Loucy (cell line): ENCODE measurements at regions not wholly inside any gene's neighbourhood (a gene's known extent, or its start where the extent isn't known, plus 50 kb on each side); places are given as distances from the start of the nearest gene placed in this dataset.

Experiments
- H2AFZ ChIP-seq: fragments of 200-600 bp; sonication (generic); 2 replicates; pipeline ENCODE4 v1.6.0; 2016; ENCODE audit warnings: antibody characterized with exemption, mild to moderate bottlenecking, low read length, moderate library complexity
- H3F3A ChIP-seq: fragments of 200-600 bp; 2 replicates; pipeline ENCODE4 v1.6.0; 2016; ENCODE audit warnings: antibody characterized with exemption, low read depth, mild to moderate bottlenecking
- H3K27me3 ChIP-seq: fragments of 200-600 bp; sonication (generic); 2 replicates; pipeline ENCODE4 v1.6.1; 2014; ENCODE audit warnings: low read length, mild to moderate bottlenecking; ENCODE audit not compliant: insufficient read depth, poor library complexity, severe bottlenecking
- H3K36me3 ChIP-seq: fragments of 200-600 bp; sonication (generic); 2 replicates; pipeline ENCODE4 v1.6.1; 2016; ENCODE audit warnings: low read length; ENCODE audit not compliant: insufficient read depth
- H3K4me1 ChIP-seq: fragments of 200-600 bp; sonication (generic); 2 replicates; pipeline ENCODE4 v1.5.1; 2014; ENCODE audit warnings: low read length, mild to moderate bottlenecking; ENCODE audit not compliant: insufficient read depth, poor library complexity, severe bottlenecking
- H3K4me2 ChIP-seq: fragments of 200-600 bp; sonication (generic); 2 replicates; pipeline ENCODE4 v1.6.0; 2014; ENCODE audit warnings: antibody characterized with exemption, low read length, low read depth, mild to moderate bottlenecking; ENCODE audit not compliant: poor library complexity, severe bottlenecking
- H3K4me3 ChIP-seq: fragments of 200-600 bp; sonication (generic); 2 replicates; pipeline ENCODE4 v1.5.1; 2014; ENCODE audit warnings: low read length, mild to moderate bottlenecking, mixed read lengths; ENCODE audit not compliant: poor library complexity, severe bottlenecking
- H3K79me2 ChIP-seq: fragments of 200-600 bp; sonication (generic); 2 replicates; pipeline ENCODE4 v1.6.1; 2014; ENCODE audit warnings: low read length; ENCODE audit not compliant: insufficient read depth
- H3K9ac ChIP-seq: fragments of 200-600 bp; sonication (generic); 2 replicates; pipeline ENCODE4 v1.6.0; 2014; ENCODE audit warnings: mild to moderate bottlenecking, low read depth, low read length, moderate library complexity; ENCODE audit not compliant: poor library complexity, severe bottlenecking
- H3K9me2 ChIP-seq: fragments of 200-600 bp; sonication (generic); replicated peaks from 2 replicates; pipeline ENCODE4 v1.6.1; 2016; ENCODE audit warnings: low read depth, low read length, mixed read lengths
- H3K9me3 ChIP-seq: fragments of 200-600 bp; sonication (generic); 2 replicates; pipeline ENCODE4 v1.6.1; 2014; ENCODE audit warnings: mild to moderate bottlenecking, antibody characterized with exemption, low read length, low read depth; ENCODE audit not compliant: insufficient read depth
- H4K20me1 ChIP-seq: fragments of 200-600 bp; sonication (generic); 2 replicates; pipeline ENCODE4 v1.6.0; 2014; ENCODE audit warnings: antibody characterized with exemption, low read length, mild to moderate bottlenecking; ENCODE audit not compliant: insufficient read depth, poor library complexity, severe bottlenecking
- CTCF ChIP-seq: fragments of 200-600 bp; sonication (generic); conservative IDR thresholded peaks from 2 replicates; pipeline ENCODE4 v1.5.1; 2014; ENCODE audit warnings: mild to moderate bottlenecking, antibody characterized with exemption, low read length
- EZH2phosphoT487 ChIP-seq: fragments of 200-600 bp; IDR thresholded peaks from 2 replicates; pipeline ENCODE4 v1.6.1; 2018; ENCODE audit warnings: antibody characterized with exemption, mild to moderate bottlenecking, moderate library complexity, borderline replicate concordance

GRCh38 chr5:7012057-7012456 is 298.8 kb downstream of the TENT4A start:
- Histone ChIP-seq H3K79me2 (no peaks in the 10 kb centered on the region), H4K20me1 (no peaks in the 10 kb centered on the region), H3F3A (no peaks in the 10 kb centered on the region), H3K27me3 (no peaks in the 10 kb centered on the region), H3K4me2 (no peak overlapping the region), H3K9ac (no peak overlapping the region), H3K9me3 (no peaks in the 10 kb centered on the region; the same call in 1 of the 2 replicates), H2AFZ (no peak overlapping the region), H3K36me3 (no peaks in the 10 kb centered on the region), H3K9me2 (no peaks in the 10 kb centered on the region), H3K4me3 (no peak overlapping the region), H3K4me1 (no peaks in the 10 kb centered on the region)
- no peak for TF ChIP-seq CTCF
- TF ChIP-seq EZH2phosphoT487, result no peak

- H3K27me3 ChIP-seq, result no peaks in the 10 kb centered on the region
- no peaks in the 10 kb centered on the region for H3K79me2 ChIP-seq
- no peaks in the 10 kb centered on the region for H4K20me1 ChIP-seq
- no peaks in the 10 kb centered on the region for H3K4me1 ChIP-seq
- no peak overlapping the region for H3K9ac ChIP-seq
- no peaks in the 10 kb centered on the region for H3K9me2 ChIP-seq
- no peaks in the 10 kb centered on the region for H3F3A ChIP-seq
- no peak overlapping the region for H3K4me3 ChIP-seq
- H3K36me3 ChIP-seq, result no peaks in the 10 kb centered on the region
- TF ChIP-seq EZH2phosphoT487, result no peak
- TF ChIP-seq CTCF, result no peak
- no peak overlapping the region for H2AFZ ChIP-seq
- H3K9me3 ChIP-seq, result peaks cover 5% of the 10 kb centered on the region; the same call in 1 of the 2 replicates
- no peak overlapping the region for H3K4me2 ChIP-seq
Observed at GRCh38 chr5:7014611-7015010, 301.4 kb downstream of the TENT4A start.

GRCh38 chr5:7015586-7016256 is 302.5 kb downstream of the TENT4A start:
- Histone ChIP-seq H3K79me2 (no peaks in the 10 kb centered on the region), H3K4me3 (no peak overlapping the region), H3K4me2 (no peak overlapping the region), H3K9me2 (no peaks in the 10 kb centered on the region), H3K36me3 (no peaks in the 10 kb centered on the region), H3K27me3 (no peaks in the 10 kb centered on the region), H3F3A (no peaks in the 10 kb centered on the region), H4K20me1 (no peaks in the 10 kb centered on the region), H3K9ac (no peak overlapping the region), H2AFZ (no peak overlapping the region), H3K9me3 (peaks cover 5% of the 10 kb centered on the region; the same call in 1 of the 2 replicates), H3K4me1 (no peaks in the 10 kb centered on the region)
- no peak for TF ChIP-seq EZH2phosphoT487
- no peak for TF ChIP-seq CTCF
